HT1080 (cell line): ENCODE measurements at regions not wholly inside any gene's neighbourhood (a gene's known extent, or its start where the extent isn't known, plus 50 kb on each side); places are given as distances from the start of the nearest gene placed in this dataset.

Experiments used
- DNase-seq: peaks from one replicate; pipeline ENCODE4 v3.0.0-alpha.2; 2015; ENCODE audit warnings: low read depth

GRCh38 chr6:168972128-168972527, 281.5 kb downstream of the THBS2 start:
- no peak for DNase-seq

- no peak for DNase-seq
Observed at GRCh38 chr6:168971549-168971948, 282.1 kb downstream of the THBS2 start.

GRCh38 chr6:168968801-168969200, 284.8 kb downstream of the THBS2 start:
- DNase-seq = no peak

- peak; percentile 85 for DNase-seq
Observed at GRCh38 chr6:168968228-168968627, 285.4 kb downstream of the THBS2 start.

GRCh38 chr6:168967281-168967925, 286.2 kb downstream of the THBS2 start:
- DNase-seq = no peak

GRCh38 chr6:168964138-168964835, 289.4 kb downstream of the THBS2 start:
- no peak for DNase-seq

- no peak for DNase-seq
Observed at GRCh38 chr6:168962886-168963285, 290.8 kb downstream of the THBS2 start.

- no peak for DNase-seq
Observed at GRCh38 chr6:168961264-168961656, 292.4 kb downstream of the THBS2 start.

- no peak for DNase-seq
Observed at GRCh38 chr6:168960551-168961263, 292.9 kb downstream of the THBS2 start.

GRCh38 chr6:168959696-168960095, 293.9 kb downstream of the THBS2 start:
- no peak for DNase-seq

GRCh38 chr6:168956884-168957730, 296.5 kb downstream of the THBS2 start:
- peak; percentile 69 for DNase-seq

- DNase-seq = no peak
Observed at GRCh38 chr6:168956141-168956838, 297.4 kb downstream of the THBS2 start.

GRCh38 chr6:168953461-168953860, 300.2 kb downstream of the THBS2 start:
- DNase-seq = no peak

- DNase-seq = no peak
Observed at GRCh38 chr6:168951217-168951616, 302.4 kb downstream of the THBS2 start.

- DNase-seq = no peak
Observed at GRCh38 chr6:168950858-168951214, 302.8 kb downstream of the THBS2 start.

- no peak for DNase-seq
Observed at GRCh38 chr6:168949981-168950857, 303.4 kb downstream of the THBS2 start.

GRCh38 chr6:168948990-168949531, 304.6 kb downstream of the THBS2 start:
- no peak for DNase-seq

- DNase-seq = no peak
Observed at GRCh38 chr6:168948002-168948401, 305.6 kb downstream of the THBS2 start.

GRCh38 chr6:168943231-168943905, 310.3 kb downstream of the THBS2 start:
- no peak for DNase-seq
